ENCODE measurements at regions not wholly inside any gene's neighbourhood (a gene's known extent, or its start where the extent isn't known, plus 50 kb on each side); places are given as distances from the start of the nearest gene placed in this dataset.

DNA sequence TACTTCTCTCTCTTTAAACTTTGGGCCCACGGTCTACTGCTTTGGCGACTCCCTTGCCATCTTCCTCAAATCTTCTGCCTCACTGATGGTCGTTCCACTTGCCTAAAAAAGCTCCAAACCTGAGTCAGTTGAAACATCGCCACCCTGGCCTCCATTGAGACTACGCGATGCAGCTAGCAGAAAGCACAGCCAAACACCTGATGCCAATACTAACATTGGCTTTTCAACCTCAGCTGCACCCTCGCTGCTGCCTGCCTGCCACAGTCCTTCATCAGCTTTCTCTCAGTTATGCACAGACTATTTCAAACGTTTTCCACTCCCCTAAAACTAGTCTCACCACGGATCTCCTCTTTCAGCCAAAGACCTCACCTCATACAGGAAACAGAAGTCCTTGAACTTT lies 214.2 kb upstream of the TMCO5A start:
- no peak for DNase-seq

DNA sequence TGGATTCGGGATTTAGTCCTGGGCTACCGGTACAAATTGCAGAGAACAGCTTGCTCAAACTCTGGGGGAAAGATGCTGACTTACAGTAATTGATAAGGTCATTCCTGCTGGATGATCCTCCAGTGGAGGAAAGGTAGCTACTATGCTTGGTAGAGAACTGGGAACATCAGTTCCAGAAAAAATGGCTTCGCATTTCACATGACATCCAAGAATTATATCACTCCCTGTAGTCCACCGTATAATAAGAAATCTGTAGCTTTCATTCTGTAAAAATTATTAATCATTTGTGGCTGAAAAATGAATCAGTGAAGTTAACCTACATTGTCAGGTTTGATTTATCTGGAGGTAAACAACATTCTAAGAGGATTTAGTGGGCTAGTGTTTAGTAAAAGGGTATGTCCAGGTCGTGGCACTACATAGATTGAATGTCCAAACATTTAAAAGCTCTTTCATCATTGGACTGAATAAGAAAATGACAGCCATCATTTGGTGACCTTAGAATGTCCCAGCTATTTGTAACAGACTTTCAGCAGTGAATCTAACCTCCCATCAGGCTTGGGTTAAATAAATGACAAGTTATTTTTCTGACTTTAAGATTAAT lies 203.2 kb upstream of the TMCO5A start:
- no peak for DNase-seq

DNA sequence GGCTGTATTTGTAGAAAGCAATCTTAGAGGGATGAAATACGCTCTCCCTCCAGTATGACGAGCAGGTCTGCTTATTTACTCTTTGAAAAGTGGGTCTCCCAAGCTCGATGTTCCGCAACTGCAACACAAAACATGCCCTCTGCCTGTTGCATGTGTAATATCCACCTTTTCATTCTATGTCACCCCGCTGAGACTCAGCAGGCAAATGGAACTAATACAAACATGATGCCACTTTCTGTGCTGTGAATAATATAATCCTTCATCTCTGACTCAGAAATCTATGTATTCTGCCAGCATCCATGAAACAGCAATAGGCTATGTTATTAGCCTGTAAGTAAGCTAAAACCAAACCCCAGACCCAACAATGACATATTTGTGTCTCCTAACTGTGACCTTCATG lies 200.8 kb upstream of the TMCO5A start:
- no peak for DNase-seq

DNA sequence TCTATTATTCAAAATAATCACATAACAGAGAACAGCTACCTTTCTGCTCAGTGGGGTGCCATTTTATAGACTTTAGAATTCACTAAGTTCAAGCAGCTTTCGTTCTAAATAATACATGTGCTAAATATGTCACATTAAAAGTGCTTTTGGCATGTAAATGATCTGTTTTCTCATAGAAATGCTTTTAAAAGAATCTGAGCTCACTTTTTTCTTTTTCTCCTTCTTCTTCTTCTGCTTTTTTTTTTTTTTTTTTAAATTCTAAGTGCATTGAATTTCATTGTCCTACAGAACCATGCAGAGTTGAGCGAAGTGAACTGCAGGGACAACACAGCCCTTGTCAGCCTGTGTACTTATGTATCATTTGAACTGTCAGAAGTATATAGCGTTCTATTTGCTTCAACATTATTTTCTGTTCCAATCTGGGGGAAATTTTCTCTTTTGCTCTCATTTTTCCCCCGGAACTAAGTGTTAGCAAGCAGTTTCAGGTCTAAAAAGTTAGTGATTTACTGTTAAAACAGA lies 193.8 kb upstream of the TMCO5A start:
- no peak for DNase-seq

DNA sequence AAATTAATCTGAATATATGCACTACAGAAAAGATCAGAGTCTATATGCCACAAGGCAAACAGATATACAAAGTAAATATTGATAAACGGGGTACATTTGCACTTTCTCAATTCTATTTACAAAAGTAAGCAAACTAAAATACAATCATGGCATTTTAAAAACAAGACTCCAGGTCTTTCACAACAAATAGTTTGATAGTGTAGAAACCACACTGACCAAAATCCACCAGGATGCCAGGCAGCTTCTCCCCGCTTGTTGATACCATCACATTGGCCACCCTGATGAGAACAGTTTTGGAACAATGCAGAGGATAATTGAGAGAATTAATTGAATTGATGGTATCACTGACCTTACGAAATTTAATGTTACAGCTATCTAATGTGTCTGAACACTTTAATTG lies 190.6 kb upstream of the TMCO5A start:
- no peak for DNase-seq

DNA sequence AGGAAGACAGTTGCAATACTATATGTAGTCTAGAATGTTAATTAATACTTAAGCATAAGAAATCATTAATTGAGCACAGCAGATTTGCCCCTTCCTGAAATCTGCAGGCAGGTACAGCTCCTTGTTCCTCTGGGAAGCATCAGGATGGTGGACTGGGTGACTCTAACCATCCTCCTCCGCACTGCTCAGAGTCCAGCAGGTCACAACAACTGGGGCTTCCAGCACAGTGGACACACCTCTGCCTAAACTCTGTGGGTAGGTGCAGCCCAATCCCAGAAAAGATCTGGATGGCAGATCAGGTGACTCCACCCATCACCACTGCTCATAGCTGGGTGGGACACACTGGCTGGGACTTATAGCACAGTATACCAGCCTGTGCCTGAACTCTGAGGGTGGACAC lies 189.9 kb upstream of the TMCO5A start:
- DNase-seq = no peak

DNA sequence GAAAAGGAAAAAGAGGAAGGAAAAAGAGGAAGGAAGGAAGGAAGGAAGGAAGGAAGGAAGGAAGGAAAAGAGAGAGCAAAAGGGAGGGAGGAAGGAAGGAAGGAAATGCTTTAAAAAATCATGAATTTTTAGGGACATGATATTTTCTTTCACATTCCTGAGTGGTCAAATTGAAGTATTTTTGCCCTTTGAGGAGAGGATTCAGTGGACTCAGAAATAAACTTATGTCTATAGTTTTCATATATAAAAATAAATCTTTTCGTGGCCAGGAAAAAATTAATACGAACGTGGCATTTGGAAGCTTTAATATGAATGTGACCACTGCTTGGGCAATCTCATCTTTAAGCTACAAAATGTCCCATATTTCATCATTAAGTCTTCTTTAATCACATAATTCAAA lies 183.0 kb upstream of the TMCO5A start:
- no peak for DNase-seq

DNA sequence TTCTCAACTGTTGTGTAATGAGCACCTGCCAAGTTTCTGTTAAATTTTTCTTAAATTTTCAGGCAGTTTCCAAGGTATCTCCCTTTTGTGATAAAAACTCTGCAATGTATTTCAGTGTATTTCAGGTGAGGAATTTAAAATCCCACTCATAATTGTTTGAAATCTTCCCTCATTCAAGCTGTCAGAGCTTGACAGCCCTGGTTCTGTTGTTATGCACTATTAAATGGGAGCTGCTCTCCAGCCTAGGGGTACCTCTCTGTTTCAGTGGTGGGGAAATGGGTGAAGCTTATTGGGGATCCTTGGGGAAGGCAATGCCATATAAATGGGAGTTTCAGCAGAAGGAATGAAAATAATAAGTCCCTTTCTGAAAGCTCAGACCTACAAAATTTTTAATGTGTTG lies 178.0 kb upstream of the TMCO5A start:
- no peak for DNase-seq

DNA sequence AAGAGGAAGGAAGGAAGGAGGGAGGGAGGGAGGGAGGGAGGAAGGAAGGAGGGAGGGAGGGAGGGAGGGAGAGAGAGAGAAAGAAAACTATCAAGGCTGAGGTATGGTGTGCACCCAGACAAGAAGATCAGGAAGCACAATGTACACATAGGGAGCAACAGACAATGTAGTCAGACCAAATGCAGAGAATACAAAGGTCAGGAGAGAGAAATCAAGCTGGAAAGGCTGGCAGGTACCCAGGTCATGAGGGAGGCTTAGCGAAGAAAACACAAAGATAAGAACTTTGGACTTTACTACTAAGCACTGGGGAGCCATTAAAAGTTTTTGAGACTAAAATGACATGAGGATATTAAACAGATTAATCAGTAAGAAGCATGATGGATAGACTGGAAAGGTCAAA lies 176.0 kb upstream of the TMCO5A start:
- no peak for DNase-seq

DNA sequence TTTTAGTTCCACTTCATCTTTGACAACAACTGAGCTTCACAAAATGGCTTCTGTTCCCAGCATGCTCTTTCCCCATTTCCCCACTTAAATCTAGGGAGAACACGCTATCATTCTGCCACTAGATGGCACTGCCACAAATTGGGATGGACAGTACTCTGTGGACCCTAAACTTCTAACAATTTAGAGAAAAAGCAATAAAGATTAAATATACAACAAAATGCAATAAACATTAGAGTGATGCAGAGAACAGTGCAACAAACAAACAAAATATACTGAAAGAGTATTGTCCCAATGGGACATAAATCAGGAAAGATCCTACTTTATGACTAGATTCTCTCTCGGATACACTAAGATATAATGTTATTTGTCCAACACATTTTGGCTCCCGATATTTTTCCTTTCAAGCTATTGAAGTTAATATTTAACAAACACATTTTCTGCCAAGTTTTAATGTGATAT lies 169.7 kb upstream of the TMCO5A start:
- no peak for DNase-seq

DNA sequence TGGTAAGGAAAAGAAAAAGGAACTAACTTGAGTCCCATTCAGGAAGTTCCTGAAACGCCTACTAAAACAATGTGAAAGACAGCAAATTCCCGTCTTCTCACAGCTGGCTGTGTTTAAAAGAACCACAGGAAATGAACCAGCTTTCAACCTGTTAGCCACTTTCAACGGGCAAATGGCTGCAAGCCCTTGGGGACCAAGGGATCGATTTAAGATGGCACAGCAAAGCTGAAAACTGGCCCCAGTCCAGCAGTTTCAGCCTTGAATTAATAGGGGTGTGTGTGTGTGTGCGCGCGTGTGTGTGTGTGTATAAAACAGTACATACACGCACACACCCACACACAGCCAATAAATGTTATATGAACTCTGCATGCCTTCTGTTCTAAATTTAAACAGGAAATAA lies 168.7 kb upstream of the TMCO5A start:
- no peak for DNase-seq

DNA sequence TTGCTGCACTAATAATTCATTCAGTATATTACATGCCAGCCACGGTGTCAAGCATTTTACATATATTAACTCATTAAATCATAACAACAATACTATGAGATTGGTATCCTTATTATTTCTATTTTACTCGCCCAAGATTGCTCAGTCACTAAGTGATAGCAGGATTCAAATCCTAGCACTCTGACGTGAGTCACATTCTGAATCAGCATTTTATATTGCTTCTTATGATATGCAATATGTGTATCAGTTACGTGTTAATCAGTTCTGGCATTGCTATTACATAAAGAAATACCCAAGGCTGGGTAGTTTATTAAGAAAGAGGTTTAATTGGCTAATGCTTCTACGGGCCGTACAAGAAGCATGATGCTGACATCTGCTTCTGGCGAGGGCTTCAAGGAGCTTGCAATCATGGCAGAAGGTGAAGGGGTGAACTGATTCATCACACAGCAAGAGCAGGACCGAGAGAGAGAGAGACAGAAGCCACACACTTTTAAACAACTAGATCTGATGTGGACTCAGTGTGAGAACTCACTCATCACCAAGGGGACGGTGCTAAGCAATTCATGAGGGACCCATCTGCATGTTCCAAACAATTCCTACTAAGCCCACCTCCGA lies 166.5 kb upstream of the TMCO5A start:
- DNase-seq = no peak

DNA sequence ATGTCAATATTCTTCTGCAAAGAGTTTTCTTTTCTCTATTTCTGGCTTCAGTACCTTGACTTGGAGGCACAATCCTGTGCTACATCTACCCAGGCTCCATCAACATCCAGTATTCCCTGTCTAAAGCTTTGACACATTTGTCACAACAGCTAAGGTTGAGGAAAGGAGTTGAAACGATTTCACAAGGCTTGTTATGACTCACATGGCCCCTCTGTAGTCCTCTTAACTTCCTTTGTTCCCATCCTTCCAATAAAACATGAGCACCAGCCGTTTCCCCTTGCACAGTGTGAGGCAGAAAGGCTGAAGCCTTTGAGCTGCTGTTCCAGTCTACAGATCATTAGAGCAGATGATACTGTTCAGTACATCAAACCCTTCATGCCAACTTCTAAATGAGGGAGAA lies 163.0 kb upstream of the TMCO5A start:
- DNase-seq = no peak

DNA sequence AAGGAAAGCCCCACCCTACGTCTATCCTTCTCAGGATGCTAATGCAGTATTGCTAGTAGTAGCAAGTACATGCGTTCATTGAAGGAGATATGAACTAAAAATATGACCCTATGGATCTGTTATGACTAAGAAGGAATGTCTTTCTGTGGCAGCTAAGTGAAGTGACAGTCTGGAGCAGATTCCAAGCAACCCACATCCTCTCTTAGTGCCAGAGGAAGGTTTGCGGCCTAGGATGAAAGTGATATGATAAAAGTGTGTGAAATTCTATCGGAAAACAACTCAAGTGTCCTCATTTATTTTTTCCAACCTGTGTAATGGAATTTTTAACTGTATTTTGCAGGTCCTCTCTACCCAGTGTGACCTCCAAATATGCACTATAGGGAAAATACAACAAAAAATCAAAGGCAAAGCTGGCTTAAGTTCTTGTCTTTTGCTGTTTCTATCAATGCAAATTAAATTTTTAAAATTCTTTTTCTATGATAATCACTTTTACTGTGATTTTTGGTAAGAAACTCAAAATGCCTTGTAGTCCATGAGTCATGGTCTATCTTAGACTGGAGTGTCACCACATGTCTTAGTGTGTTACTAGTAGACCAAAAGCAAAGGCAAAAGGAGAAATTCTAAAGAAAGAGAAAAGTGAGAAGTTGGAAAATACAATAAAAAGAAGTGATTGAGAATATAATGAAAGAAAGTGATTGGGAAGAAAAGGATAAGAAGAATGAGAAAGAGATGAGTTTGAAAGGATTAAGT lies 161.2 kb upstream of the TMCO5A start:
- no peak for DNase-seq

DNA sequence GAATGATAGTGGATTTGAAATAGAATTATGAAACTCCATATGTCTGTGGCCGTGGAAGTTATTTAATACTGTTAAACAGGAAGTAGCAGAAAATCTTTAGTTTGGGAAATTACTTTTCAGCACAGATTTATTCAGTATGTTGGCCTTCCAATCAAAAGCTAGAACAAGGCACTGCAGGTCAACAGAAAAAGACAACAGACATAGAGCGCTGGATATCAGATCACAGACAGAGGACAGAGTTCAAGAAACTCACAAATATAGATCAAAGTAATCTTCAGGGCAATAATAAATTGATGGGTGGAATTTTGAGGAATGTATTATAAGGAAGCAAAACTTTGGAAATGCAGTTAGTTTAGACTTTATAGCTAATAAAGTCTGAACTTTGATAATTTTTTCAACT lies 159.5 kb upstream of the TMCO5A start:
- DNase-seq = no peak

DNA sequence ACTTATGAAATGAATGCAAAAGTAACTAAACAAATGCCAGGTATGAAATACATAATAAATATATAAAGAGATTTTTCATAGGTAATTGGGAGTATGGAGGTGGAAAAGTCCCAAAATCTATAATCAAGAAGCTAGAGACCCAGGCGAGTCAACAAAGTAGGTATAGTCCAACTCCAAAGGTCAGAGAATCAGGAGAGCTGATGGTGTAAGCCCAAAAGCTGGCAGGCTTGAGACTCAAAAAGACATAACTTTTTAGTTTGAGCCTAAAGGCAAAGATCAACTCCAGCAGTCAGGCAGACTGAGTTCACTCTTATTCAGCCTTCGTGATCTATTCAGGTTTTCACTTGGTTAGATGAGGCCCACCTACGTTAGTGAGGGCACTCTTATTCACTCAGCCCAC lies 157.4 kb upstream of the TMCO5A start:
- DNase-seq = no peak

DNA sequence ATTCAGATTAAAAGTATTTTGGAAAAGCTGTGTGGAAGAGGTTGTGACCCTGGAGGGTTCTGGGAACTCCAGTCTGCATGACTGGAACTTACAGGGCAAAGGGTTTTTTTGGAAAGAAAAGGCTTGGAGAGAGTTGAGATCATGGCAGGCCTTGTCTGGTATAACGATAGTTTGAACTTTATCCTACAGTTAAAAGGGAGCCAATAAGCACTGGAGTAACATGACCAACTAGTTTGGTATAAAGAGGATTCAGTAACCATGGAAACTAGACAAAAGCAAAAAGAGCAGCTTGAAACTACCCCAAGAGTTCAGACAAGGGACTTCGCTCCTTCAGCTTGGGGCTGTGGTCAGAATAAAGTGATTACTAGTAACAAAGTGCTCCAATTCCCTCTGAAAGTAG lies 151.2 kb upstream of the TMCO5A start:
- DNase-seq = no peak

DNA sequence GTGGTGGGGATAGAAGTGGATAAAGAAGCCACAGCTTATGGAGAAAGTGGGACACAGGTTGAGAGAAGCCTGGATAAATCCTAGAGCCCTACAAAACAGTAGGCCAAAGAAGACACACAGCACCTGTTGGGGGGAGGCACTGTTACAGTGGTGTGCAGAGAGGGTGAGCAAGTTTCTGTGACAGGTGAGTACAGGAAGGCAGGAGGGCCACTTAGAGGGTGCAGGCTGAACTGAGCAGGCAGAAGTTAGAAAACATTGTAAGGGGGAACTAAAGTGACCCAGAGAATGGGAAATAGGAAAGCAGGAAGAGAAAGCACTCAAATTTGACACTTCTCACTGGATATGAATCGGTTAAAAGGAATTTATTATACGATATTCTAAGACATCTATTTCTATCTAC lies 146.1 kb upstream of the TMCO5A start:
- DNase-seq = no peak

DNA sequence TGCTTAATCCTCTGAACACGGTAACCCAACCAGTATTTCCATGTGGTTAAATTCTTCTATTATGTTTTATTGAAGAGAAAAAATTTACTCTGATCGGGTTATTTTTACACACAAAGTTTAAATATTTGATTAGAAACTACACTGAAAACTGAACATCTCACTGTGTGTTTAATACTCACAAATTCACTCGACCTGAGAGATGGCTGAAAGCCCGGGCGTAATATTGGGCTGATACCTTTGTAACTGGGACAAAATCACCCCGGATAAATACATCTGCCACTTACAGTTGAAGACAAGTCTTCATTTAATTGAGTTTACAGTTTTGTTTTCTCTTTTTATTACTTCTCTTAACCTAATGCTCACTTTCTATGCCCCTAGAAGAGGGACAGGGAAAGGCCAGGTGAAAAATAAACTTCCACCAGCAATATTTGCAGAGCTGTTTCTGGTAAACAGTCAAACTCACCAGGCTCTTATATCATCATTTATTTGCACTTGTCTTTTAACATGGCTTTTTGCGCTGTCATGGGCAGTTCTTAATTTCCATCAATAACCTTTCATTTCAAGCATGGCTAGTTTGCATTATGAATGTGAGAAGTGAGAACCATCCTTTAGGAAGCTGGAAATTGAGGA lies 145.6 kb upstream of the TMCO5A start:
- DNase-seq = no peak

DNA sequence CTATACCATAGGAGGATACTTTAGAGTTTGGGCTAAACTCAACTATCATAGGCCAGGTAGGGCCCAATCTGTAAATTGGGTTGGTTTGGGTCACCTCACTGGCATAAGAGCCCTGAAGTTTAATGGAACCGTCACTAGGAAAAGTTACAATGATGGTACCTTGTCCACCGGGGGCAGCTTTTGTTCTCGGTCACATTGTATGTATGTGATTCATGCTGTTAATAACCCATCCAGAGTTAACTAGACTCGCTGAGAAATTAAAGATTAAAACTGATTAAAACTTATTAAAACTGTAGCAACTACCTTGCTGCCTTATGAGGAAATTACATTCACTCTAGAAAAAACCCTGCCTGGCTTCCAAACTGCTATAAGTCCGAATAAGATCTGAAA lies 145.0 kb upstream of the TMCO5A start:
- no peak for DNase-seq

DNA sequence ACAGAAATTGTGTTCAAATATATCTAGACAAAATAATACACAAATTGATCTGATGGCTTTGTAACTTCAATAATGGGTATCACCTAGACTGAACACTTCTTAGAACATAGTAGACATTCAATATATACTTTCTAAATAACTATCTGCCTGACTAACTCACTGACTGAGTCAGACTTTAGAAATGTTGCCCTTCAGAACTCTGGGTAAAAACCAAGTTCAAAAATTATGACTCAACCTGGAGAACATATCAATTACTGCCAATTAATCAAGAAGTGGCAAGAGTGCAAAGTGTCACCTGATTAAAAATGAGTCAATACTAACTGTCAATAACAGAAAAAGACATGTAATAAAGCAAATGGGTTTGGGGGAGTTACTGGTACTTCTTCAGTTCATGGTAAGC lies 144.6 kb upstream of the TMCO5A start:
- no peak for DNase-seq

DNA sequence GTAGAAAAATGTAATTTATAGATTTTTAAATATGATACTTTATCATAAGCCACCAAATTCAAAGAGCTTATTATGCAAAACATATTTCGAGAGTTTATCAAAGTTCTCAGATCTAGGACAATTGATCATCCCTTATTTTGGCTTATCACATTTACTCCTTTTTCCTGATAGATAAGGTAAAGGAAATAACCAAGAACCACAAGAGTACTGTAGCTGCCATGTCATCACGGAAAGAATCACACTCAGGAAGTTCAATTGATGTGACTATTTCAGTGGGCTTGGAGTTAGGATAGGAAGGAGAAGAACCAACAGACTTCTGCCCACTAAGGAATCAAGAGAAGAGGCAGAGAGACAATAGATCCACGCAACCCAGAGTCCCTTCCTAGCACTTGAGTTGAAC lies 142.7 kb upstream of the TMCO5A start:
- DNase-seq = no peak

DNA sequence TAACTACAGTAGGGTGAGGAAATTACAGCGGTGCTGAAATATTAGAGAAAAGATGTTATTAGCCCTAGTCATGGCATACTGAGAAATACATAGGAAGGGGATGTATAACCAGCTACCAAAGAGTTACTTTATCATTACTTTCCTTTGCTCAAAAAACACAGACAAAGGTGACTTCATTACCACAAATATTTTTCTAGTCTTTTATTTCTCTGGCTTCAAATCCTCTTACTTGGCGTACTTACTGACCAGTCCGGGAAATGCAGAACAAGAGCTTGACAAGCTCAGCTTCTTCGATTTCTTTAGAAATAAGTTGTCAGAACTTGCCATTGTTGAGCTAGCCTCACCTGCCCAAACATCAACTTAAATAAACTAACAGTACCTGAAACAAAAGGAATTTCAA lies 142.1 kb upstream of the TMCO5A start:
- DNase-seq = no peak

DNA sequence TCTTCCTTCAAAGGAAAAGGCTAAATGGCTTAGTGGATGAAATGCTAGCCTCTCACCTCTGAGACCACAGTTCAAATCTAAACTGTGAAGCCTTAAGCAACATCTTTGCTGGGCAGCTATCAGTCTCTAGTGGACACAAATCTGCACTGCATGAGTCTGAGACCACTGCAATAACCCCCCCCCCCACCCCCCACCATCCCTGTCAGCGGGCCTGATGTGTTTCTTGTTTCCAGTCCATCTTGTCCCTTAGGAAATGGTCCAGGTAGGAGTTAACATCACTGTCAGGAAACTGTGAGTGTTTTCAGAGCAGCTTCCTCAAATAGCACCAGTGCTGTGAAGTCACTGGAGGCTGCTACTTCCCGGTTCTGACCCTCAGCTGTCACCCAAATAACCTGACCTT lies 140.6 kb upstream of the TMCO5A start:
- DNase-seq = no peak
